Type B pancreatic cell (in vitro differentiated cells): ENCODE measurements at regions not wholly inside any gene's neighbourhood (a gene's known extent, or its start where the extent isn't known, plus 50 kb on each side); places are given as distances from the start of the nearest gene placed in this dataset.

ENCODE experiments used
- DNase-seq: peaks from one replicate; pipeline ENCODE4 v3.0.0; 2021; ENCODE audit warnings: mixed read lengths; ENCODE audit not compliant: unreplicated experiment; ENCODE audit errors: extremely low spot score
- H3K27ac Mint-ChIP-seq: 2 replicates; pipeline ENCODE4 v1.8.0; 2021; ENCODE audit warnings: mild to moderate bottlenecking, mixed read lengths
- H3K27me3 Mint-ChIP-seq: 2 replicates; pipeline ENCODE4 v1.8.0; 2021; ENCODE audit warnings: mixed read lengths
- H3K36me3 Mint-ChIP-seq: 2 replicates; pipeline ENCODE4 v1.8.0; 2021; ENCODE audit warnings: mixed read lengths
- H3K4me1 Mint-ChIP-seq: one replicate; pipeline ENCODE4 v1.8.0; 2021; ENCODE audit warnings: mixed read lengths; ENCODE audit not compliant: unreplicated experiment
- H3K4me3 Mint-ChIP-seq: 2 replicates; pipeline ENCODE4 v1.8.0; 2021; ENCODE audit warnings: mild to moderate bottlenecking, mixed read lengths
- H3K9me3 Mint-ChIP-seq: 2 replicates; pipeline ENCODE4 v1.8.0; 2021; ENCODE audit warnings: mixed read lengths
- CTCF ChIP-seq: fragments of 200-600 bp; sonication (generic); conservative IDR thresholded peaks from 2 replicates; pipeline ENCODE4 v1.5.0; 2021; ENCODE audit warnings: antibody characterized with exemption, mild to moderate bottlenecking

- no peaks in the 10 kb centered on the region for H3K9me3 Mint-ChIP-seq
- no peak overlapping the region for H3K4me3 Mint-ChIP-seq
- no peak for TF ChIP-seq CTCF
- H3K27me3 Mint-ChIP-seq: no peaks in the 10 kb centered on the region
- H3K4me1 Mint-ChIP-seq: peaks cover 6% of the 10 kb centered on the region
- H3K36me3 Mint-ChIP-seq: no peaks in the 10 kb centered on the region
- no peak overlapping the region for H3K27ac Mint-ChIP-seq
- DNase-seq: no peak
Measured at GRCh38 chr22:48534395-48534958, 1293.2 kb downstream of the BRD1 start.

- Mint-ChIP-seq H3K4me3 (no peak overlapping the region), H3K4me1 (peaks cover 3% of the 10 kb centered on the region), H3K27ac (no peak overlapping the region), H3K36me3 (no peaks in the 10 kb centered on the region), H3K9me3 (no peaks in the 10 kb centered on the region), H3K27me3 (no peaks in the 10 kb centered on the region)
- DNase-seq: no peak
- TF ChIP-seq CTCF: no peak
Measured at GRCh38 chr22:48532986-48533385, 1294.7 kb downstream of the BRD1 start.

GRCh38 chr22:48531761-48532435 lies 1295.8 kb downstream of the BRD1 start:
- DNase-seq: no peak
- TF ChIP-seq CTCF: no peak
- peaks cover 3% of the 10 kb centered on the region for H3K4me1 Mint-ChIP-seq
- no peak overlapping the region for H3K27ac Mint-ChIP-seq
- H3K27me3 Mint-ChIP-seq: no peaks in the 10 kb centered on the region
- no peaks in the 10 kb centered on the region for H3K9me3 Mint-ChIP-seq
- H3K4me3 Mint-ChIP-seq: no peak overlapping the region
- H3K36me3 Mint-ChIP-seq: no peaks in the 10 kb centered on the region

- Mint-ChIP-seq H3K27ac (no peak overlapping the region), H3K27me3 (no peaks in the 10 kb centered on the region), H3K9me3 (no peaks in the 10 kb centered on the region), H3K4me1 (peaks cover 3% of the 10 kb centered on the region), H3K4me3 (no peak overlapping the region), H3K36me3 (no peaks in the 10 kb centered on the region)
- no peak for TF ChIP-seq CTCF
- no peak for DNase-seq
Measured at GRCh38 chr22:48531108-48531507, 1296.6 kb downstream of the BRD1 start.

GRCh38 chr22:48530666-48531065 lies 1297.0 kb downstream of the BRD1 start:
- Mint-ChIP-seq H3K27ac (no peak overlapping the region), H3K9me3 (no peaks in the 10 kb centered on the region), H3K27me3 (no peaks in the 10 kb centered on the region), H3K4me3 (no peak overlapping the region), H3K4me1 (peaks cover 3% of the 10 kb centered on the region), H3K36me3 (no peaks in the 10 kb centered on the region)
- no peak for DNase-seq
- TF ChIP-seq CTCF: no peak
